H1 (cell line): ENCODE measurements at regions not wholly inside any gene's neighbourhood (a gene's known extent, or its start where the extent isn't known, plus 50 kb on each side); places are given as distances from the start of the nearest gene placed in this dataset.

ENCODE experiments used
- SIRT6 ChIP-seq: IDR thresholded peaks from one replicate; pipeline ENCODE4 v1.7.1; 2012; ENCODE audit warnings: low read length, inconsistent platforms

- TF ChIP-seq SIRT6: no peak
Observed at GRCh38 chr14:81826081-81826480, 292.4 kb upstream of the SEL1L start (continued).
